ENCODE measurements at regions not wholly inside any gene's neighbourhood (a gene's known extent, or its start where the extent isn't known, plus 50 kb on each side); places are given as distances from the start of the nearest gene placed in this dataset.
"Not testable (repeated sequence)": the region's sequence is repeated elsewhere in the genome, so short reads cannot be mapped to it uniquely, and the experiment has no call there.

DNA sequence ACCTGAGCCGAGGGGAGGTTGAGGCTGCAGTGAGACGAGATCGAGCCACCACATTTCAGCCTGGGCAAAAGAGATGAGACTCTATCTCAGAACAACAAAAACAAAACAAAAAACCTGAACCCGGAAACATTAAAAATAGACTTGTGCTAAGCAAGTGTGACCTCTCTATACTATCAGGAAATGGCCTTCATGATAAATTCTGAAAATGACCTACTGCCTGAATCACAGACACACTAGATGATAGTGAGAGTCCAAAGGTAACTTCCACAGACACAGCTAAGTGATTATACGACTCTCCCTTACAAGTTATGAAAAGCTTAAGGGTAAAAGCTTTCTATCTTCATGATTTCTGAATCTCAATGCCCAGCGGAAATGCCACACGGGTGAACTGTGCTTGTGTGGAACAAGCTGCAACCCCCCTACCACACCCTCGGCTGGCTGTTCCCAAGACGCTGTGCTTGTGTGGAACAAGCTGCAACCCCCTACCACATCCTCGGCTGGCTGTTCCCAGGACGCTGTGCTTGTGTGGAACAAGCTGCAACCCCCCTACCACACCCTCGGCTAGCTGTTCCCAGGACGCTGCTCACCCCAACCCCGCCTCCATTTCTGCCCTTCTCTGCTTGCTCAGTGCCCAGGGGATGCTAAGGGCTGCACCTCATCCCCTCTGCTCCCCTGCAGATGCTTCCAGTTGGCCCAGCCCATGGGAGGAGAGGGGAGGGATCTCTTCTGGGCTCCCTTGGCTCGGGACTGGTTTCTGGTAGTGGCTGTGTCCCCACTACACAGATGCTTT lies 56.2 kb upstream of the TNK2 start:
- TF ChIP-seq, protein P1, sequence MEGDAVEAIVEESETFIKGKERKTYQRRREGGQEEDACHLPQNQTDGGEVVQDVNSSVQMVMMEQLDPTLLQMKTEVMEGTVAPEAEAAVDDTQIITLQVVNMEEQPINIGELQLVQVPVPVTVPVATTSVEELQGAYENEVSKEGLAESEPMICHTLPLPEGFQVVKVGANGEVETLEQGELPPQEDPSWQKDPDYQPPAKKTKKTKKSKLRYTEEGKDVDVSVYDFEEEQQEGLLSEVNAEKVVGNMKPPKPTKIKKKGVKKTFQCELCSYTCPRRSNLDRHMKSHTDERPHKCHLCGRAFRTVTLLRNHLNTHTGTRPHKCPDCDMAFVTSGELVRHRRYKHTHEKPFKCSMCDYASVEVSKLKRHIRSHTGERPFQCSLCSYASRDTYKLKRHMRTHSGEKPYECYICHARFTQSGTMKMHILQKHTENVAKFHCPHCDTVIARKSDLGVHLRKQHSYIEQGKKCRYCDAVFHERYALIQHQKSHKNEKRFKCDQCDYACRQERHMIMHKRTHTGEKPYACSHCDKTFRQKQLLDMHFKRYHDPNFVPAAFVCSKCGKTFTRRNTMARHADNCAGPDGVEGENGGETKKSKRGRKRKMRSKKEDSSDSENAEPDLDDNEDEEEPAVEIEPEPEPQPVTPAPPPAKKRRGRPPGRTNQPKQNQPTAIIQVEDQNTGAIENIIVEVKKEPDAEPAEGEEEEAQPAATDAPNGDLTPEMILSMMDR (IDR thresholded peaks at IDR 0.05) = not testable (repeated sequence)
- TF ChIP-seq POLR2A (IDR thresholded peaks at IDR 0.05) = not testable (repeated sequence)

All from Peyer's patch (tissue), 4 donors.